Pulmonary artery endothelial cell (primary cell): ENCODE measurements at regions not wholly inside any gene's neighbourhood (a gene's known extent, or its start where the extent isn't known, plus 50 kb on each side); places are given as distances from the start of the nearest gene placed in this dataset.

Source experiments
- DNase-seq: peaks from one replicate; pipeline ENCODE4 v3.0.0-alpha.2; 2011; ENCODE audit warnings: low read depth, low spot score

DNA sequence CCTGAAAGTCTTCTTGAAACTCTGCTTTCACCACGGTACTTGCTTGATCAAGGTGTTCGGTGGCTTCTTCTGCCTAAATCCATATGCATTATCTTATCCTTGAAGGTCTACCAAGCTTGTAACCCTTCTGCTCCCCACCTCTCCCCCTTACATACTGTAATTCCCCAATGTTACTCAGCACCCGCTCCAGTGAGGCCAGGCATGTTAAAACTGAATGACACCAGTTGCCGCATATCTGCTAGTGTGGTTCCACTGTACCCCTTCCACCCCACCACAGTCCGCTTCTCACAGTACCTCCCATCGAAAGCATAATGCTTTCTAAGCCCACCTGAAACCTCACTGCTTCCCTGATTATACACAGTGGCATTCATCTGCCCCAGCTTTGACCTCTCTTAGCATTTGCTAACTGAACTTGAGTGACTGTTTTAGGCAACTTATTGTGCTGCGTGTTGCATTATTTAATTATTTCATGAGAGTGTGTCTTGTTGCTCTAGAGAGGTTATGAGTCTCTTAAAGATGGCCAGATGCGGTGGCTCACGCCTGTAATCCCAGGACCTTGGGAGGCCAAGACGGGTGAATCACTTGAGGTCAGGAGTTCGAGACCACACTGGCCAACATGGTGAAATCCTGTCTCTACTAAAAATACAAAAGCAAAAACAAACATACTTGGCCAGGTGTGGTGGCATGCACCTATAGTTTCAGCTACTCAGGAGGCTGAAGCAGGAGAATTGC, 87.6 kb upstream of the MBNL2 start:
- DNase-seq: no peak

DNA sequence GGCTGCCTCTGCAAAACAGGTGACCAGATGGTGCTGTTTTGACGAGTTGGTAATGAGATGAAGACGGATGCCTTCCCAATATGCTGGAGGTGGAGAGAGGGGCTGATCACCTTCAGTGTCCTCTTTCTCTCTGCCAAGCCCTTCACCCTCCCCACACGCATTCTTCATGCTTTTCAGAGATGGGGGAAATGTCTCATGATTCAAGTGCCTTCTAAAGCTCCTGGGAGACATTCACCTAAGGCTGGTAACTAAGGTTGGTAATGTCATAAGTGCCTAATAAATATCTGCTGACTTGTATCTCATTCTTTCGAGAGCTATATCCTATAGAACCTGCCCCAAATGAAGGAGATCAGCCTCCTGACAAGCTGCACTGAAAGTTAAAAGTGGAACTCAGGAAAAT, 86.2 kb upstream of the MBNL2 start:
- DNase-seq: no peak

DNA sequence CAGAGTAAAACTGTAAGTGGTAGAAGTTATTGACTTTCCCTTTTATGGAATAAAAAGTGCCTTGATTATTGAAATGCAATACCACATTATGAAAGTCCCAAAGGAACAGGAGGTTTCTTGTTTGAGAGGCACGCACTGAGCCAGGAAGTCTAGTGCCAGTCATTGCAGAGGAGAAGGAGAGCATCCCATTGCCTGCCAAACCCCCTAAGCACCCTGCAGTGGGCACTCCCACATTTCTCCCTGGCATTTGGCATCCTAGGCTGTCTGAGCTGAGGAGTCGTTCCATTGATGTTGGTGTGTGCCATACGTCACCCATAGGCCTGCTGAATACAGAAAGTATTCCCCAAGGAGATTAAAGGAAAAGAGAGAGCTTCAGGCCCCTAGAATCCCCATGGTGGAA, 85.7 kb upstream of the MBNL2 start:
- DNase-seq: no peak

DNA sequence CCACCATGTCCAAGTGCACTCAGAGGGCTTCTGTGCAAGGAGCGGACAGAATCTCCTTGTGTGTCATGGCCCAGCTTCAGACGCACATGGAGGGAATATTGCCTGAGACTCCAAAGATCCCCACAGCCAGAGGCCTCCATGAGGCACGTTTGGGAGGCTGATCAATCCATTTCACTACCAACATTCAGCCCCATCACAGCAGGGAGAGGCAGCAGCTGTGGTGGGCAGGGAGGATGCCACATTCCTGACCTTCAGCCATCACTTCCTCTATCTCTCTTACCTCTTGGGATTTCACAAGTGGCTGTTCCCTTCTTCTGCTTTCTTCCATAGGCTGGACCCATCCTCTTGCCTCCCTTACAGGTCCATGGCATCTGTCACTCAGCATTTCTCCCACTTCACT, 82.4 kb upstream of the MBNL2 start:
- no peak for DNase-seq

DNA sequence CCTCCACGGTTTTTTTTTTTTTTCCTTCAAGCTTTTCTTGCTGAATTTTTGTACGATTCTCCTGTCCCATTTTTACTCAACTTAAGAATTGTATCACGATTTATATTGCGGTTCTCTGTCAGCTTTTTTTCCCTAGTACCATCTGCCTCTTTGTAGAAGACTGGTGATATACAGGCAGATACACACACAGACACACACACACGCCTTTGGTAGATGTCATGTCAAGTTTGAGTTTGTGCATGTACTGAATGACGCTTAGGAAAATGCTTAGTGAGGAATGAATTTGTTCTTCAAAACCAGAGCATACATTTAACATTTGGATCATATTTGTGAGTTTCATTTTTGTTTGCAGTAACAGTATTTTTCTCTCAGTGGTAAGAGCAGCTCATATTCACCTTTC, 82.0 kb upstream of the MBNL2 start:
- DNase-seq: no peak

DNA sequence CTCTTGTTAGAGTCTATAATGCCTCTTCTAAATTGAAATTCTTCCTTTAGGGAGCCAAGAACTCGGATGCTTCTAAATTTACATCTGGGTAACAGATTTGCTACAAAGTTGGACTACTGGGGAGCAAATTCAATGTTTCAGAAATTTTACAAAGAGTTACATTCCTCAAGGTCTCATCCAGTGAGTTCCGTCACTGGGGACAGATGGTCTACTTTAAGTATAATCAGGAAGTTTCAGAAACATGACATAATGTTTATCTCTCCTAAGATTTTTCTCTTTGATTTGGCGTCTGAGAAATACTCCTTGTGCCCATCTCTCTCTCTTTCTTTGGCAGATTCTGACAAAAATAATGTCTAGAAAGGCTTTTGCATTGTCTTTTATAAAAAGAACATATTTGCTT, 81.5 kb upstream of the MBNL2 start:
- no peak for DNase-seq

DNA sequence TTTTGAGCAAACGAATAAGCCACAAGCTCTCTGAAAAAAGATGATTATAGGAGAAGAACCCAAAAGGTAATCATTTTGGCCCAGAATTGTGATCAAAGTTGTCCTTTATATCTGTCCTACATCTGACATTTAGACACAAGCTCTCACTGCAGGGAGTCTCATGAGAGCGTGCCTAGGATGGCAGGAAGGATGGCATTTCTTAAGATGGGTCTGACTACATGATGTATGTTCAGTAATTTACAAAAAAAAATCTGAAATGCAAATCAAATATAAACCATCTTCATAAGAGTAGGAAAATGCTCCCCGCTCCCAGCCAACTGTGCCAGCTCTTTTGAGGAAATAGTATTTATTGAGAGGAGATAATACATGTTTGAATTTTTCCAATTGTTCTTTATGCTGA, 81.0 kb upstream of the MBNL2 start:
- no peak for DNase-seq

DNA sequence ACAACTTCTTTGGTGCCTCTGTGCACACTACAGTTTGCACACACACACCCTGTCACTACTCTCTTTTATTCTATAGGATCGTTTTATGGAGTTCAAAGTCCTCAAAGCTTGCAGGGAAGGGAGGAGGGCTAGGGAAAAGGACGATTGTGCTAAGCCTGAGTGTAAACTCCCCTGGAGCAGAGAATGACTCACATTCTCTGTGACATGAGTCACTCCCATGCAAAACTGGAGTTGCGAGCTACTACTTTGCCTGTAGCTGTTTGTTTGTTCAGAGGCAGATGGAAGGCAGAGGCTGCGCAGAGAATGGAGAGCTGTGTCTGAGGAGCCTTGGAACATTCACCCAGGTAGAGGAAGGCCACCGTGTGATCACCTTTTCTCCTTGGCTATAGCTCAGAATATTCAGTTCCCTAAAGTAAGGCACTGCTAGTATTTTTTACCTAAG, 80.5 kb upstream of the MBNL2 start:
- DNase-seq: peak; percentile 64

DNA sequence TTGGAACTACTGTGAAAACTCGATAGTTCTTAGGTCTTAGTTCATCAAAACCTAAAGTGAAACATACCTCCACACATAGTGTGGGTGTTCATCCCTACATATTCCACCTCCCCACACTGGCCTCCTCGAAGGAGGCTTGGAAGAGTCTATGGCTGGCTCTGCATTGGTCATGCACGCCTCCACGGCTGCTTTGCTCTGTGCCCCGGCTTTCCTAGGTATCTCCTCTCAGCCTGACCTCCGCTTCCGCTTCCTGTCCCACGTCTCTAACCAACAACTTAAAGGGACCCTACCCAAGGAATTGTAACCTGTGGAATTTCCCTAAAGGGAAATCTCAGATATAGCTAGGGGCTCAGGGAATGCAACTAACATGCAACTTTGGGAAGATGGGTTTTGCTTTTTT, 79.7 kb upstream of the MBNL2 start:
- no peak for DNase-seq

DNA sequence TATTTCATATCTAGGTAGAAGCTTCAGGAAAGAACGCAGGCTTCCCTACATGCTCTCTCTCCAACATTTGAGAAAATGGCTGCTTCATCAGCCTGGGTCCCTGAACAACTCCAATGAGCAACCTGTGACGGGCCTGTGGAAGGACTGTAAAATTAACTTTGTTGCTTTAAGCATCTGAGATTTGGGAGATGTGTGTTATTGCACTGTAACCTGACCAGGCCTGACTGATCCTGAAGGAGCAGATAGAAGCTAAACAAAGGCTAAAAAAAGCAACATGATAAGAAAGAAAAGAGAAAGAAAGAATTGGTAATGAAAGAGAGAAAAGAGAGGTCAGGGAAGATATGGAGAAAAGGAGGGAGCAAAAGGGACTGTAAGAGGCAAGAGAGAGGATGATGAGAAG, 77.1 kb upstream of the MBNL2 start:
- DNase-seq: no peak

DNA sequence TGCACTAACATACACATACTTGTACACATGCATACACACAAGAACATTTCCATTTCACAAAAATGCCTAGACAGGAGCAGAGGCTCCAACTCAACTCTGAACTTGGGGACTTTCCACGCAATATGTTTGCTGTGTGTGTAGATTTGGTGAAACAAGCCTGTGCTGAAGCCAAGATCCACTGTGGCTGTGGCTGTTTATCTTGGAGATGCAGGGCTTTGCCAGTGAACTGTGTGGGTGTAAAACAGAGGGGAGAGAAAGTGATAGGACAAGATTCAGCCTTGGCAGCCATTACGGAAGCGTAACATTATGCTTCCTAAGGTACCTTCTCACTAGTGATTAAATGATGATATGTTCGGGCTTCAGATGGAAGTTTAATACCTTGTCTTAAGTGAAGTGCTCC, 73.2 kb upstream of the MBNL2 start:
- no peak for DNase-seq

DNA sequence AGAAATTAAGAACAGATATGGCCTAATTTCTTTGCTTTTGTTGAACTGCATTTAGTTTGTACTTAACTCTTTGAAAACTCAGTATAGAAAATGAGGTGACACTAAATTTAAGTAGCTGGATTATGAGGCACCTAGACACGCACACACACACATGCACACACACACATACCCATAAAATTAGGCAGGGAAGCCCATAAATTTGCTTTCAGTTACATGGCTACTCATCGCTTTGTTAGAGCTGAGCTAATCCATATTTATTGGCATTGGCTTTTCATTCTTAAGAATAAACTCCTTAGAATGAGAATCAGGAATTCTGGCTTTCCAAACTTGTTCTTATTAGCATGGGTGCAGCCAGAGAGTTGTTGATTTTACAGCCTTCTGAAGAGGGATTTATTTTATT, 61.7 kb upstream of the MBNL2 start:
- DNase-seq: no peak

DNA sequence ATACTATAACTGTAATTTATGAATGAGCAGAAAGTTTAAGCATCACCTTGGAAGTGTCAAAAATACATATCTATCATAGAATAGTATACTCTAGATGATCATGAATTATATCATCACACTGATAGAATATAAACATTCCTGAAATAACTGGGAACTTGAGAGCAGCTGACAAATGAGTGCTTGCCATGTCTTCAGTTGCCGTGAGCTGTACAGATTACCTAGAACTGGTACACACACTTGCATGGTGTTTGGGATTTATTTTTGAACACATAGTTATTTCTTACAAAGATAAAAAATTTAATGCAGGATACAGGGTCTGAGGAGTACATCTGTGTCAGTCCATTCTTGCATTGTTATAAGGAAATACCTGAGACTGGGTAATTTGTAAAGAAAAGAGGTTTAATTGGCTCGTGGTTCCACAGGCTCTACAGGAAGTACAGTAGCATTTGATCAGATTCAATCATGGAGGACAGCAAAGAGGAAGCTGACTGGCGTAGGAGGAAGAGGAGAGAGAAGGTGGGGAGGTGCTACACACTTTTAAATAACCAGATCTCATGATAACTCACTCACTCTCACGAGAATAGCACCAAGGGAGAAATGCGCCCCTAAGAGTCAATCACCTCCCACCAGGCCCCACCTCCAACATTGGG, 60.4 kb upstream of the MBNL2 start:
- no peak for DNase-seq

DNA sequence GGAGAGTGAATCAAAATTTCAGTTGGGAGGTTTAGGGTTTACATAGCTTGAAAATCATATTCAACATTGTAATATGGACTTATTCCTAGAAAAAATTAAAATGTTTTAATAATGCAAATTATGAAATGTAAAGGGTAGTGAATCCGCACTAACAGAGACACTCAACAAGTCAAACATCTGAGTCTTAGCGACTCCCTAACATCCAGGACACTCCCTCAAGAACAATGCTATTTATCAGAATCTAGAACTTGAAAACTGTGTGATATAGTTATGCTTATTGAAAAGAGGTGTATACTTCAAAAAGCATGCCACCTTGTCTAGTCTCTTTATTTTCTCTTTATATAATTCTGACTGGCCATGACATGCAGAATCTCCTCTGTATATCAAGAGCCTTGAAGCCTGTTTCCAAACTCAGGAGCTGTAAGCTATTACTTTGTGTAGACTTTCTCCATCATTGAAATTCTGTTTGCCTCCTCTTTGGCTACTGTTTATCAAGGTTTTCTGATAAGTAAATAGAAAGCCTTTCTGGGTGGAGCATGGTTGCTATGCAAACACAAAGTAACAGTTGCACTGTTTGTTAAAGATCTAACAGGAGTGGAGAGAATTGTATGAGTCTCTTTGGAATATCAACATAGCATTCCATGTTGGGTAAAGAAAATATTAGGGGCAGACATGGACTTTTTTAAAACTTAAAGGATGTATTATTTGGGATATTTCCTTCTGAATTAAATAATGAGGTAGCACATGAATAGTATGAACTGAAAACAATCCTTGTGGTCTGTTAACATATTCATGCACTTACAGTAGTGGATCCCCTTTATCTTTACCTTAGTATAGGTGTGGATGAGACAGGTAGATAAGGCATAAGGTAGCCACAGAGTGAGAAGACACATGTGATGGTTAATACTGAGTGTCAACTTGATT, 56.4 kb upstream of the MBNL2 start:
- no peak for DNase-seq

DNA sequence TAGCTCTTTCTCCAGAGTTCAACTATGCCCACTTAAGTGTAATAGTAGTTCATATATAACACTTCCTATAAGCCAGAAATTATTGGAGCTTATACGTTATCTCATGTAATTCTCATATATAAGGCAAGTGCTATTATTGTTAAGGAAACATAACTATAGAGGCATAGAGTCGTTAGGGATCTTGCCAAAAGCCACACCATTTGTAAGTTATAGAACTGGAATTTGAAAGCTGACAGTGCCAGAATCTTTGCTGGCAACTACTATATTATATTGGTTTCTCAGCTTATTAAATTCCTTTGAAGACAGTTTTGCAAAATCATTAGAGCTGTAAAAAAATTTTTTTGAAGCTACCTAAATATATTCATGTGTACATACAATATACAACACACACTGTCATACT, 51.0 kb upstream of the MBNL2 start:
- no peak for DNase-seq
